Liver (tissue), 8 donors: ENCODE measurements at regions not wholly inside any gene's neighbourhood (a gene's known extent, or its start where the extent isn't known, plus 50 kb on each side); places are given as distances from the start of the nearest gene placed in this dataset.

ENCODE experiments used
- DNase-seq: peaks from one replicate; pipeline ENCODE4 v3.0.0-alpha.2; 2017; ENCODE audit warnings: low spot score
- H3K27ac ChIP-seq, 2 donors: one replicate each; pipeline ENCODE4 v1.7.0; 2013; ENCODE audit warnings: inconsistent platforms in 2 of 2, low read length in 2 of 2, control low read depth in 1 of 2, low read depth in 1 of 2, mild to moderate bottlenecking in 1 of 2
- H3K27me3 ChIP-seq, 4 donors: one replicate each; pipeline versions ENCODE4 v1.6.1 to v1.7.0; 2013; ENCODE audit warnings: low read length in 3 of 4, inconsistent platforms in 1 of 4, mild to moderate bottlenecking in 1 of 4, moderate library complexity in 1 of 4; ENCODE audit not compliant: control insufficient read depth in 4 of 4, insufficient read depth in 4 of 4
- H3K36me3 ChIP-seq, 4 donors: one replicate each; pipeline versions ENCODE4 v1.6.1 to v1.7.0; 2013; ENCODE audit warnings: low read length in 3 of 4, mild to moderate bottlenecking in 3 of 4, low read depth in 1 of 4, moderate library complexity in 1 of 4; ENCODE audit not compliant: control insufficient read depth in 4 of 4, insufficient read depth in 3 of 4
- H3K4me1 ChIP-seq, 4 donors: one replicate each; pipeline versions ENCODE4 v1.6.1 to v1.7.0; 2013; ENCODE audit warnings: low read length in 3 of 4, mild to moderate bottlenecking in 3 of 4, moderate library complexity in 1 of 4; ENCODE audit not compliant: control insufficient read depth in 4 of 4, insufficient read depth in 4 of 4
- H3K4me3 ChIP-seq, 3 donors: one replicate each; pipeline versions ENCODE4 v1.6.1 to v1.7.0; 2013; ENCODE audit warnings: low read length in 3 of 3, control low read depth in 1 of 3, low read depth in 1 of 3, mild to moderate bottlenecking in 1 of 3
- H3K9ac ChIP-seq, 2 donors: one replicate each; pipeline ENCODE4 v1.7.0; 2013; ENCODE audit warnings: low read length in 2 of 2, mild to moderate bottlenecking in 2 of 2, moderate library complexity in 2 of 2, control low read depth in 1 of 2, low read depth in 1 of 2
- H3K9me3 ChIP-seq, 4 donors: one replicate each; pipeline versions ENCODE4 v1.6.1 to v1.7.0; 2013; ENCODE audit warnings: low read length in 3 of 4; ENCODE audit not compliant: control insufficient read depth in 4 of 4
- ATF3 ChIP-seq: IDR thresholded peaks from 2 replicates; pipeline ENCODE4 v1.6.1; 2016; ENCODE audit warnings: antibody characterized with exemption
- CTCF ChIP-seq: fragments of 150-350 bp; IDR thresholded peaks from 2 replicates; pipeline ENCODE4 v1.5.1; 2017; ENCODE audit warnings: improper control_type of control experiment, low read depth, low read length; ENCODE audit not compliant: missing input control
- EGR1 ChIP-seq, 2 donors: IDR thresholded peaks; 2 replicates each; pipeline ENCODE4 v1.6.1; 2016 to 2018; ENCODE audit warnings: antibody characterized with exemption in 2 of 2, low read depth in 2 of 2
- FOXA1 ChIP-seq: IDR thresholded peaks from 2 replicates; pipeline ENCODE4 v1.6.1; 2016; ENCODE audit warnings: antibody characterized with exemption
- FOXA2 ChIP-seq: IDR thresholded peaks from 2 replicates; pipeline ENCODE4 v1.6.1; 2016; ENCODE audit warnings: antibody characterized with exemption
- GABPA ChIP-seq, 2 donors: IDR thresholded peaks in 1 of 2; conservative IDR thresholded peaks in 1 of 2; 2 replicates each; pipeline ENCODE4 v1.6.1; 2016; ENCODE audit warnings: antibody characterized with exemption in 2 of 2, mild to moderate bottlenecking in 1 of 2, moderate library complexity in 1 of 2
- HNF4A ChIP-seq, 2 donors: conservative IDR thresholded peaks; 2 replicates each; pipeline ENCODE4 v1.6.1; 2016; ENCODE audit warnings: antibody characterized with exemption in 2 of 2, mild to moderate bottlenecking in 2 of 2
- HNF4G ChIP-seq: IDR thresholded peaks from 2 replicates; pipeline ENCODE4 v1.6.1; 2016; ENCODE audit warnings: antibody characterized with exemption
- JUND ChIP-seq, 2 donors: IDR thresholded peaks; 2 replicates each; pipeline ENCODE4 v1.6.1; 2016; ENCODE audit warnings: antibody characterized with exemption in 2 of 2
- MAX ChIP-seq: IDR thresholded peaks from 2 replicates; pipeline ENCODE4 v1.6.1; 2016; ENCODE audit warnings: antibody characterized with exemption
- NR2F2 ChIP-seq: IDR thresholded peaks from 2 replicates; pipeline ENCODE4 v1.6.1; 2016; ENCODE audit warnings: antibody characterized with exemption
- RAD21 ChIP-seq, 2 donors: IDR thresholded peaks; 2 replicates each; pipeline ENCODE4 v1.6.1; 2016; ENCODE audit warnings: antibody characterized with exemption in 2 of 2, mild to moderate bottlenecking in 2 of 2
- REST ChIP-seq: IDR thresholded peaks from 2 replicates; pipeline ENCODE4 v1.6.1; 2016; ENCODE audit warnings: antibody characterized with exemption, mild to moderate bottlenecking
- SP1 ChIP-seq: IDR thresholded peaks from 2 replicates; pipeline ENCODE4 v1.6.1; 2018; ENCODE audit warnings: antibody characterized with exemption, mild to moderate bottlenecking
- TAF1 ChIP-seq: conservative IDR thresholded peaks from 2 replicates; pipeline ENCODE4 v1.6.1; 2016; ENCODE audit warnings: antibody characterized with exemption, mild to moderate bottlenecking
- YY1 ChIP-seq: IDR thresholded peaks from 2 replicates; pipeline ENCODE4 v1.6.1; 2016; ENCODE audit warnings: antibody characterized with exemption, mild to moderate bottlenecking
- ZBTB33 ChIP-seq: IDR thresholded peaks from 2 replicates; pipeline ENCODE4 v1.6.1; 2016; ENCODE audit warnings: antibody characterized with exemption
- WGBS: extraction: QIAGEN DNeasy Blood & Tissue Kit; methylation state at CpG from one replicate; pipeline ENCODE4 v1.1.7; 2013; 5-methylcytosine and 5-hydroxymethylcytosine counted together
- donor health status: healthy.
- donor health status: healthy.
- donor health status: healthy.
- donor health status: healthy.
- donor health status: healthy.

GRCh38 chr9:23567516-23568165 is 258.4 kb downstream of the ELAVL2 start:
- H3K27ac ChIP-seq, result no peak overlapping the region
- no peaks in the 10 kb centered on the region for H3K9me3 ChIP-seq
- TF ChIP-seq GABPA (IDR thresholded peaks at IDR 0.05 in 1 of 2, conservative IDR thresholded peaks at IDR 0.05 in 1 of 2) (no peak), SP1 (no peak), NR2F2 (no peak), ZBTB33 (no peak), ATF3 (no peak), JUND (IDR thresholded peaks at IDR 0.05) (no peak), REST (no peak), YY1 (no peak), MAX (no peak), HNF4G (no peak), FOXA2 (no peak), FOXA1 (no peak), RAD21 (IDR thresholded peaks at IDR 0.05) (no peak), CTCF (no peak), TAF1 (no peak), EGR1 (IDR thresholded peaks at IDR 0.05; ENCODE audit: low read depth in 2 of 2) (no peak), HNF4A (conservative IDR thresholded peaks at IDR 0.05) (no peak)
- H3K9ac ChIP-seq, result no peak overlapping the region
- H3K36me3 ChIP-seq, result no peaks in the 10 kb centered on the region
- no peak for DNase-seq
- no peak overlapping the region for H3K4me3 ChIP-seq
- peaks cover 0 to 6% (median 0%) of the 10 kb centered on the region in 4 donors for H3K27me3 ChIP-seq
- WGBS, result 75% methylated on average over 5 of the region's 5 CpGs
- no peaks in the 10 kb centered on the region for H3K4me1 ChIP-seq
